ENCODE measurements at regions not wholly inside any gene's neighbourhood (a gene's known extent, or its start where the extent isn't known, plus 50 kb on each side); places are given as distances from the start of the nearest gene placed in this dataset.

- Mint-ChIP-seq H3K27ac (no peak overlapping the region), H3K36me3 (ENCODE audit: low read depth) (no peaks in the 10 kb centered on the region), H3K9me3 (no peaks in the 10 kb centered on the region), H3K4me1 (ENCODE audit: low read depth) (no peaks in the 10 kb centered on the region), H3K27me3 (ENCODE audit: low read depth) (no peaks in the 10 kb centered on the region), H3K4me3 (ENCODE audit: low read depth) (no peak overlapping the region)
- intact Hi-C loops (cut with micrococcal nuclease): no loop called here
- no peak for DNase-seq (ENCODE audit: low spot score)
Observed at GRCh38 chr6:82022614-82023129, 224.9 kb downstream of the IBTK start.

- Mint-ChIP-seq H3K27me3 (ENCODE audit: low read depth) (no peaks in the 10 kb centered on the region), H3K27ac (no peak overlapping the region), H3K4me3 (ENCODE audit: low read depth) (no peak overlapping the region), H3K36me3 (ENCODE audit: low read depth) (no peaks in the 10 kb centered on the region), H3K4me1 (ENCODE audit: low read depth) (no peaks in the 10 kb centered on the region), H3K9me3 (no peaks in the 10 kb centered on the region)
- no peak for DNase-seq (ENCODE audit: low spot score)
- intact Hi-C loops (cut with micrococcal nuclease): no loop called here
Observed at GRCh38 chr6:82017773-82018172, 229.8 kb downstream of the IBTK start.

GRCh38 chr6:82017288-82017687 lies 230.3 kb downstream of the IBTK start:
- Mint-ChIP-seq H3K27ac (no peak overlapping the region), H3K9me3 (no peaks in the 10 kb centered on the region), H3K36me3 (ENCODE audit: low read depth) (no peaks in the 10 kb centered on the region), H3K27me3 (ENCODE audit: low read depth) (no peaks in the 10 kb centered on the region), H3K4me3 (ENCODE audit: low read depth) (no peak overlapping the region), H3K4me1 (ENCODE audit: low read depth) (no peaks in the 10 kb centered on the region)
- intact Hi-C loops (cut with micrococcal nuclease): no loop called here
- no peak for DNase-seq (ENCODE audit: low spot score)

- intact Hi-C loops (cut with micrococcal nuclease): no loop called here
- no peak overlapping the region for H3K27ac Mint-ChIP-seq
- no peaks in the 10 kb centered on the region for H3K4me1 Mint-ChIP-seq (ENCODE audit: low read depth)
- H3K27me3 Mint-ChIP-seq (ENCODE audit: low read depth): peaks cover 1% of the 10 kb centered on the region
- H3K4me3 Mint-ChIP-seq (ENCODE audit: low read depth): no peak overlapping the region
- H3K9me3 Mint-ChIP-seq: no peaks in the 10 kb centered on the region
- no peaks in the 10 kb centered on the region for H3K36me3 Mint-ChIP-seq (ENCODE audit: low read depth)
- DNase-seq (ENCODE audit: low spot score): no peak
Observed at GRCh38 chr6:82015526-82015925, 232.0 kb downstream of the IBTK start.

- Mint-ChIP-seq H3K27me3 (ENCODE audit: low read depth) (peaks cover 1% of the 10 kb centered on the region), H3K9me3 (no peaks in the 10 kb centered on the region), H3K4me3 (ENCODE audit: low read depth) (no peak overlapping the region), H3K27ac (no peak overlapping the region), H3K36me3 (ENCODE audit: low read depth) (no peaks in the 10 kb centered on the region), H3K4me1 (ENCODE audit: low read depth) (no peaks in the 10 kb centered on the region)
- DNase-seq (ENCODE audit: low spot score): no peak
- intact Hi-C loops (cut with micrococcal nuclease): no loop called here
Observed at GRCh38 chr6:82015043-82015442, 232.5 kb downstream of the IBTK start.

GRCh38 chr6:82013561-82014530 lies 233.7 kb downstream of the IBTK start:
- no peaks in the 10 kb centered on the region for H3K36me3 Mint-ChIP-seq (ENCODE audit: low read depth)
- no peak overlapping the region for H3K4me3 Mint-ChIP-seq (ENCODE audit: low read depth)
- no peak overlapping the region for H3K27ac Mint-ChIP-seq
- H3K27me3 Mint-ChIP-seq (ENCODE audit: low read depth): peaks cover 1% of the 10 kb centered on the region
- intact Hi-C loops (cut with micrococcal nuclease): no loop called here
- no peaks in the 10 kb centered on the region for H3K9me3 Mint-ChIP-seq
- no peaks in the 10 kb centered on the region for H3K4me1 Mint-ChIP-seq (ENCODE audit: low read depth)
- no peak for DNase-seq (ENCODE audit: low spot score)

- no peak overlapping the region for H3K4me3 Mint-ChIP-seq (ENCODE audit: low read depth)
- no peak overlapping the region for H3K27ac Mint-ChIP-seq
- H3K9me3 Mint-ChIP-seq: no peaks in the 10 kb centered on the region
- no peaks in the 10 kb centered on the region for H3K4me1 Mint-ChIP-seq (ENCODE audit: low read depth)
- intact Hi-C loops (cut with micrococcal nuclease): no loop called here
- DNase-seq (ENCODE audit: low spot score): no peak
- no peaks in the 10 kb centered on the region for H3K27me3 Mint-ChIP-seq (ENCODE audit: low read depth)
- no peaks in the 10 kb centered on the region for H3K36me3 Mint-ChIP-seq (ENCODE audit: low read depth)
Observed at GRCh38 chr6:82006027-82006738, 241.4 kb downstream of the IBTK start.

GRCh38 chr6:82000551-82000950 lies 247.0 kb downstream of the IBTK start:
- no peak overlapping the region for H3K4me3 Mint-ChIP-seq (ENCODE audit: low read depth)
- intact Hi-C loops (cut with micrococcal nuclease): no loop called here
- H3K36me3 Mint-ChIP-seq (ENCODE audit: low read depth): no peaks in the 10 kb centered on the region
- H3K4me1 Mint-ChIP-seq (ENCODE audit: low read depth): peaks cover 11% of the 10 kb centered on the region
- peaks cover 3% of the 10 kb centered on the region for H3K27me3 Mint-ChIP-seq (ENCODE audit: low read depth)
- no peak for DNase-seq (ENCODE audit: low spot score)
- no peaks in the 10 kb centered on the region for H3K9me3 Mint-ChIP-seq
- H3K27ac Mint-ChIP-seq: no peak overlapping the region

- Mint-ChIP-seq H3K4me3 (ENCODE audit: low read depth) (no peak overlapping the region), H3K4me1 (ENCODE audit: low read depth) (peaks cover 11% of the 10 kb centered on the region), H3K9me3 (no peaks in the 10 kb centered on the region), H3K36me3 (ENCODE audit: low read depth) (no peaks in the 10 kb centered on the region), H3K27me3 (ENCODE audit: low read depth) (peaks cover 3% of the 10 kb centered on the region), H3K27ac (no peak overlapping the region)
- intact Hi-C loops (cut with micrococcal nuclease): loop anchor here (5.0 kb wide), 1 partner anchor 248 kb away; the partner anchor contains the start of gene TENT5A
- DNase-seq (ENCODE audit: low spot score): no peak
Observed at GRCh38 chr6:81999826-82000225, 247.3 kb upstream of the TENT5A start.

- no peaks in the 10 kb centered on the region for H3K9me3 Mint-ChIP-seq
- no peak overlapping the region for H3K27ac Mint-ChIP-seq
- H3K27me3 Mint-ChIP-seq (ENCODE audit: low read depth): peaks cover 3% of the 10 kb centered on the region
- H3K4me3 Mint-ChIP-seq (ENCODE audit: low read depth): no peak overlapping the region
- DNase-seq (ENCODE audit: low spot score): no peak
- intact Hi-C loops (cut with micrococcal nuclease): loop anchor here (5.0 kb wide), 1 partner anchor 247 kb away; the partner anchor contains the start of gene TENT5A
- no peaks in the 10 kb centered on the region for H3K36me3 Mint-ChIP-seq (ENCODE audit: low read depth)
- H3K4me1 Mint-ChIP-seq (ENCODE audit: low read depth): peaks cover 11% of the 10 kb centered on the region
Observed at GRCh38 chr6:81999270-81999669, 246.8 kb upstream of the TENT5A start.

- Mint-ChIP-seq H3K27ac (no peak overlapping the region), H3K4me1 (ENCODE audit: low read depth) (peaks cover 11% of the 10 kb centered on the region), H3K9me3 (no peaks in the 10 kb centered on the region), H3K36me3 (ENCODE audit: low read depth) (no peaks in the 10 kb centered on the region), H3K4me3 (ENCODE audit: low read depth) (no peak overlapping the region), H3K27me3 (ENCODE audit: low read depth) (peaks cover 3% of the 10 kb centered on the region)
- DNase-seq (ENCODE audit: low spot score): no peak
- intact Hi-C loops (cut with micrococcal nuclease): loop anchor here (5.0 kb wide), 1 partner anchor 246 kb away; the partner anchor contains the start of gene TENT5A
Observed at GRCh38 chr6:81998432-81998831, 246.0 kb upstream of the TENT5A start.

- Mint-ChIP-seq H3K36me3 (ENCODE audit: low read depth) (no peaks in the 10 kb centered on the region), H3K27me3 (ENCODE audit: low read depth) (peaks cover 3% of the 10 kb centered on the region), H3K4me3 (ENCODE audit: low read depth) (no peak overlapping the region), H3K4me1 (ENCODE audit: low read depth) (peaks cover 11% of the 10 kb centered on the region), H3K27ac (no peak overlapping the region), H3K9me3 (no peaks in the 10 kb centered on the region)
- intact Hi-C loops (cut with micrococcal nuclease): loop anchor here (5.0 kb wide), 1 partner anchor 245 kb away; the partner anchor contains the start of gene TENT5A
- no peak for DNase-seq (ENCODE audit: low spot score)
Observed at GRCh38 chr6:81997090-81997926, 244.8 kb upstream of the TENT5A start.
